ENCODE measurements at regions not wholly inside any gene's neighbourhood (a gene's known extent, or its start where the extent isn't known, plus 50 kb on each side); places are given as distances from the start of the nearest gene placed in this dataset.

GRCh38 chr6:80530103-80530502 is 423.6 kb downstream of the BCKDHB start:
- intact Hi-C loops (cut with DNase I), result no loop called here
- no peaks in the 10 kb centered on the region for H3K9me3 ChIP-seq
- no peak overlapping the region for H3K27ac ChIP-seq
- ATAC-seq (no peak), DNase-seq (no peak)
- no peaks in the 10 kb centered on the region for H3K4me1 ChIP-seq
- no peaks in the 10 kb centered on the region for H3K27me3 ChIP-seq
- no peaks in the 10 kb centered on the region for H3K36me3 ChIP-seq
- H3K4me3 ChIP-seq, result no peak overlapping the region
- TF ChIP-seq CTCF (IDR thresholded peaks at IDR 0.05), result no peak

DNA sequence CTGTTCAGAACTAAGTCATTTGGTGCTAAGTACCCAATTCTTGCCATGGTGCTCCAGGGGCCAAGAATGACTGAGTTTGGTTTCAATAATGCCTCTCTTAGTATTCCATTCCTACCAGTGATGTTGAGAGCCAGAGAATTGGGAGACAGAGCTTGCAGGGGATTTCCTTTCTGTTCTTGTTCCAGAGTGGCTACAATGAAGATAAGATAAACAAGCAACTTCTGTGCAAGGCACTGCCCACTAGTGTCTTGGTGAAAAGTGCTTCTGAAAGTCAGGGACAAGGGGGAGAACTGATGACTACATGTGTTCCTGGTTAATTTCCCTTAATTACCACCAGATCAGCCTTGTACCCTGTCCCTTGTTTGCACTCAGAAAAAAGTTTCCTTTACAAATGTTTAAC is 421.6 kb downstream of the BCKDHB start:
- H3K27ac ChIP-seq, result no peak overlapping the region
- no peaks in the 10 kb centered on the region for H3K36me3 ChIP-seq
- ATAC-seq (peak; percentile 35), DNase-seq (no peak)
- no peaks in the 10 kb centered on the region for H3K4me1 ChIP-seq
- TF ChIP-seq CTCF (IDR thresholded peaks at IDR 0.05), result no peak
- H3K9me3 ChIP-seq, result no peaks in the 10 kb centered on the region
- no peaks in the 10 kb centered on the region for H3K27me3 ChIP-seq
- intact Hi-C loops (cut with DNase I), result no loop called here
- no peak overlapping the region for H3K4me3 ChIP-seq

- Histone ChIP-seq H3K4me1 (no peaks in the 10 kb centered on the region), H3K4me3 (no peak overlapping the region), H3K36me3 (no peaks in the 10 kb centered on the region), H3K27me3 (no peaks in the 10 kb centered on the region), H3K9me3 (no peaks in the 10 kb centered on the region), H3K27ac (no peak overlapping the region)
- DNase-seq (no peak), ATAC-seq (peak; percentile 92)
- no peak for TF ChIP-seq CTCF (IDR thresholded peaks at IDR 0.05)
- intact Hi-C loops (cut with DNase I), result no loop called here
Measured at GRCh38 chr6:80527552-80528052, 421.1 kb downstream of the BCKDHB start.

GRCh38 chr6:80523531-80523997 is 417.1 kb downstream of the BCKDHB start:
- ATAC-seq (peak; percentile 32), DNase-seq (no peak)
- Histone ChIP-seq H3K9me3 (no peaks in the 10 kb centered on the region), H3K4me3 (no peak overlapping the region), H3K4me1 (no peaks in the 10 kb centered on the region), H3K27me3 (no peaks in the 10 kb centered on the region), H3K36me3 (no peaks in the 10 kb centered on the region), H3K27ac (no peak overlapping the region)
- no peak for TF ChIP-seq CTCF (IDR thresholded peaks at IDR 0.05)
- intact Hi-C loops (cut with DNase I), result no loop called here

- no peak for ATAC-seq
Measured at GRCh38 chr6:80523010-80523409, 416.5 kb downstream of the BCKDHB start.

More at GRCh38 chr6:80523010-80523409, 416.5 kb downstream of the BCKDHB start:
- no peaks in the 10 kb centered on the region for H3K27me3 ChIP-seq
- no peak overlapping the region for H3K4me3 ChIP-seq
- no peaks in the 10 kb centered on the region for H3K4me1 ChIP-seq
- H3K9me3 ChIP-seq, result no peaks in the 10 kb centered on the region
- H3K27ac ChIP-seq, result no peak overlapping the region
- no peak for TF ChIP-seq CTCF (IDR thresholded peaks at IDR 0.05)
- intact Hi-C loops (cut with DNase I), result no loop called here
- DNase-seq, result no peak
- no peaks in the 10 kb centered on the region for H3K36me3 ChIP-seq

All from upper lobe of right lung (tissue), 1 donor.